ENCODE measurements at regions not wholly inside any gene's neighbourhood (a gene's known extent, or its start where the extent isn't known, plus 50 kb on each side); places are given as distances from the start of the nearest gene placed in this dataset.

- H3K36me3 ChIP-seq: no peaks in the 10 kb centered on the region
- H3K4me1 ChIP-seq: peaks cover 0 to 4% (median 0%) of the 10 kb centered on the region in 4 donors
- TF ChIP-seq POLR2A (IDR thresholded peaks at IDR 0.05): no peak
- TF ChIP-seq, protein P1, sequence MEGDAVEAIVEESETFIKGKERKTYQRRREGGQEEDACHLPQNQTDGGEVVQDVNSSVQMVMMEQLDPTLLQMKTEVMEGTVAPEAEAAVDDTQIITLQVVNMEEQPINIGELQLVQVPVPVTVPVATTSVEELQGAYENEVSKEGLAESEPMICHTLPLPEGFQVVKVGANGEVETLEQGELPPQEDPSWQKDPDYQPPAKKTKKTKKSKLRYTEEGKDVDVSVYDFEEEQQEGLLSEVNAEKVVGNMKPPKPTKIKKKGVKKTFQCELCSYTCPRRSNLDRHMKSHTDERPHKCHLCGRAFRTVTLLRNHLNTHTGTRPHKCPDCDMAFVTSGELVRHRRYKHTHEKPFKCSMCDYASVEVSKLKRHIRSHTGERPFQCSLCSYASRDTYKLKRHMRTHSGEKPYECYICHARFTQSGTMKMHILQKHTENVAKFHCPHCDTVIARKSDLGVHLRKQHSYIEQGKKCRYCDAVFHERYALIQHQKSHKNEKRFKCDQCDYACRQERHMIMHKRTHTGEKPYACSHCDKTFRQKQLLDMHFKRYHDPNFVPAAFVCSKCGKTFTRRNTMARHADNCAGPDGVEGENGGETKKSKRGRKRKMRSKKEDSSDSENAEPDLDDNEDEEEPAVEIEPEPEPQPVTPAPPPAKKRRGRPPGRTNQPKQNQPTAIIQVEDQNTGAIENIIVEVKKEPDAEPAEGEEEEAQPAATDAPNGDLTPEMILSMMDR (IDR thresholded peaks at IDR 0.05): no peak
- H3K9me3 ChIP-seq: no peaks in the 10 kb centered on the region
- no peak overlapping the region for H3K4me3 ChIP-seq
- WGBS (ENCODE audit: insufficient coverage, low coverage, low lambda C conversion rate, missing lambda C conversion rate): 76% methylated on average over 4 of the region's 4 CpGs
- DNase-seq: no peak
- H3K27me3 ChIP-seq: no peaks in the 10 kb centered on the region
- no peak for ATAC-seq
- intact Hi-C loops (cut with DNase I): no loop called here
- H3K27ac ChIP-seq: no peak overlapping the region
These were observed 118.1 kb upstream of the FOXN3 start for GRCh38 chr14:89534902-89535685.

DNA sequence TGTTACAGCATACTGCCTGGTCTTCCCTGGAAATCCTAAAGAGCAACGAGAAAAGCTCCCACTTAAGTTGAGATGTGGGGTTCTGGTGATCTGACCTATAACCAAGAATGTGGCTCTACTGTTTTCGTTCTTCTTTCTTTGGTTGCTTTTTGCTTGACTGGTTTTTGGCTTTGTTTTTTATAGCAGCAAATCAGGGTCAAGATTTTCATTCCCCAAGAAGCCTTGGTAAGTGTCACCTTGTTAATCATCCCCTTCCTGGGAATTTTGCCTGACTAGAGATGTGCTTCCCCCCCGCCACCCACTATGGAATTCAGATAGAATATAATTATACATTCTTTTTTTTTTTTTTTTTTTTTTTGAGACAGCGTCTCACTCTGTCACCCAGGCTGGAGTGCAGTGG is 116.7 kb upstream of the FOXN3 start:
- no peak for DNase-seq
- Histone ChIP-seq H3K36me3 (no peaks in the 10 kb centered on the region), H3K9me3 (no peaks in the 10 kb centered on the region), H3K4me3 (no peak overlapping the region), H3K27me3 (no peaks in the 10 kb centered on the region), H3K4me1 (peaks cover 0 to 4% (median 0%) of the 10 kb centered on the region in 4 donors), H3K27ac (no peak overlapping the region)
- ATAC-seq: no peak
- 90% methylated on average over 3 of the region's 4 CpGs for WGBS (ENCODE audit: insufficient coverage, low coverage, low lambda C conversion rate, missing lambda C conversion rate)
- intact Hi-C loops (cut with DNase I): no loop called here
- TF ChIP-seq POLR2A (IDR thresholded peaks at IDR 0.05): no peak
- TF ChIP-seq, protein P1 (IDR thresholded peaks at IDR 0.05): no peak

DNA sequence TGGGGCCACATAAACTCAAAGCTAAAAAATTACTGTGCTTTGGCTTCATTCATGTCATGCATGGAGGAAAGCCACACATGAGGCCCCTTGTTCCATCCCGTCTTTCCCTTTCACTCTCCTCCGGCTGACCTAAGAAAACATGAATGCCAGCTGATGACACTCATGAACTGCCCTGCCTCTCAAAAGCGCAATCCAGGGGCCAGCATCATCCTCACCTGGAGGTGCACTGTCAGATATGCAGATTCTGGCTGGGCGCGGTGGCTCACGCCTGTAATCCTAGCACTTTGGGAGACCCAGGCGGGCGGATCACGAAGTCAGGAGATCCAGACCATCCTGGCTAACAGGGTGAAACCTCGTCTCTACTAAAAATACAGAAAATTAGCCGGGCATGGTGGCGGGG is 116.1 kb upstream of the FOXN3 start:
- ATAC-seq (no peak), DNase-seq (no peak)
- H3K27me3 ChIP-seq: no peaks in the 10 kb centered on the region
- 98% methylated on average over 9 of the region's 12 CpGs for WGBS (ENCODE audit: insufficient coverage, low coverage, low lambda C conversion rate, missing lambda C conversion rate)
- H3K9me3 ChIP-seq: no peaks in the 10 kb centered on the region
- H3K27ac ChIP-seq: no peak overlapping the region
- intact Hi-C loops (cut with DNase I): no loop called here
- TF ChIP-seq, protein P1 (IDR thresholded peaks at IDR 0.05): no peak
- no peak for TF ChIP-seq POLR2A (IDR thresholded peaks at IDR 0.05)
- no peak overlapping the region for H3K4me3 ChIP-seq
- peaks cover 0 to 4% (median 0%) of the 10 kb centered on the region in 4 donors for H3K4me1 ChIP-seq
- no peaks in the 10 kb centered on the region for H3K36me3 ChIP-seq

DNA sequence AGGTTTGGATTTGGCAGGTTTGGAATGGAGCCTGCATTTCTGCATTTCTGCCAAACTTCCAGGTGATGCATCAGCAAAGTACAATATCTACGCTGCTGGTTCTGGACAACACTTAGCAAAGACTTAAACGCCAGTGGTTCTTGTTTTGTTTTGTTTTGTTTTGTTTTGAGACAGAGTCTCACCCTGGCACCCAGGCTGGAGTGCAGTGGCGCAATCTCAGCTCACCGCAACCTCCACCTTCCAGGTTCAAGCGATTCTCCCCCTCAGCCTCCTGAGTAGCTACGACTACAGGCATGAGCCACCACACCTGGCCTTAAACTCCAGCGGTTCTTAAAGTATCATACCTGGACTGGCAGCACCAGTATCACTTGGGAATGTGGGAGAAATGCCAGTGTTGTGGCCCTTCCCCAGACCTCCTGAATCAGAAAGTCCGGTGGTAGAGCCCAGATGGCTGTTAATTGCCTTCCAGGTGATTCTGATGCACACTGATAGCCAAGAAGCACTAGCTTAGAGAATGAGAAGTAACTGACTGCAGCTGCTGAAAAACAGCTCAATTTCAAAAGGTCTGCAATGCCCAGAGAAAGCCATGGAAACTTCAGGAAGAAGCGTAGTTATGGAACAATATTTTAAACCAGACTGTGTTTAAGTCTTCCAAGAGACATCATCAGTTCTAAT is 114.8 kb upstream of the FOXN3 start:
- Histone ChIP-seq H3K4me3 (no peak overlapping the region), H3K36me3 (no peaks in the 10 kb centered on the region), H3K27ac (no peak overlapping the region), H3K9me3 (no peaks in the 10 kb centered on the region), H3K4me1 (peaks cover 0 to 4% (median 0%) of the 10 kb centered on the region in 4 donors), H3K27me3 (no peaks in the 10 kb centered on the region)
- intact Hi-C loops (cut with DNase I): no loop called here
- ATAC-seq (peak in 2 of 4 donors; percentile 28 to 37), DNase-seq (no peak)
- TF ChIP-seq POLR2A (IDR thresholded peaks at IDR 0.05): no peak
- TF ChIP-seq, protein P1 (IDR thresholded peaks at IDR 0.05): no peak
- 85% methylated on average over 8 of the region's 9 CpGs for WGBS (ENCODE audit: insufficient coverage, low coverage, low lambda C conversion rate, missing lambda C conversion rate)

Measured in right lobe of liver (tissue), 6 donors.